ENCODE measurements at regions not wholly inside any gene's neighbourhood (a gene's known extent, or its start where the extent isn't known, plus 50 kb on each side); places are given as distances from the start of the nearest gene placed in this dataset.

DNA sequence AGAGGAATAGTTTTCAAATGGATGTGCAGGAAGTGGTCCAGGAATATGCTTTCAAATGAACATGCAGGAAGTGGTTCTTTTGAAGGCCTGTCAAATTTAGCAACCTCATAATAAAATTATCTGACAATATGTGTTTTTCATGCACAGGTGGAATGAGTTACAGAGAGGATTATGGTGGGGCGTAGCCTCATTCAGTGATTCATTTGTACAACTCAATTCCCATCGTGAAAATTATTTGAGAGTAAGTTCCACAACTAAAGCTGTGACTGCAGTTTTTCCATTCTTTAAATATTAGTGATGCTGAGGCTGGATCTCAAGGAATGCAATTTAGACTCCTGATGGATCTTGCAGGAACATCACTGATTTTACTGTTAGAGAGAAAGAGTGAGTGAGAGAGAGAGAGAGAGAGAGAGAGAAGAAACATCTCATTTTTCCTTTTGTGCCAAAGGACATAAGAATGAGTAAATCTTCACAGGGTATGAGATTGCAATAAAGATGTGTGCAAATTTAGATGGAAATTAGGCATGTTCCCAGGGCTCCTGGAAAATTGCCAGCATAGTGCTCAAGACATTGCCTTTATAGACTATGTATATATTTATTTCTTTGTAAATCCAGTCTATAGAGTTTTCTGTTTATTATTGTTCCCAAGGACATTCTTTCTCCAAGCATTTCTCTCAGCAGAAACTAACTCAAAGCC lies 394.9 kb upstream of the ZEB2 start:
- no peak overlapping the region for H3K27ac ChIP-seq (ENCODE audit: insufficient read length, low read depth, low read length)

More for the DNA sequence above, 394.9 kb upstream of the ZEB2 start:
- no peaks in the 10 kb centered on the region for H4K20me1 ChIP-seq (ENCODE audit: control insufficient read depth, insufficient read depth, insufficient read length)
- H4K8ac ChIP-seq (replicated peaks; ENCODE audit: insufficient read length, low read depth, low read length): no peak overlapping the region
- no peak overlapping the region for H3K56ac ChIP-seq (ENCODE audit: insufficient read length, low read depth, low read length)
- DNase-seq: no peak
- H3K9ac ChIP-seq (ENCODE audit: extremely low read depth, insufficient read length, low read length): no peak overlapping the region
- H4K91ac ChIP-seq (ENCODE audit: insufficient read length, low read depth, low read length): no peak overlapping the region
- H3K9me3 ChIP-seq (ENCODE audit: control insufficient read depth, low read depth, low read length): no peaks in the 10 kb centered on the region
- H3K4me3 Mint-ChIP-seq: no peak overlapping the region
- no peak overlapping the region for H2BK5ac ChIP-seq (ENCODE audit: insufficient read length, low read length)
- peaks cover 2 to 6% of the 10 kb centered on the region in 2 experiments for H3K4me1 Mint-ChIP-seq
- H3K14ac ChIP-seq (ENCODE audit: insufficient read depth, low read length): no peak overlapping the region
- no peak overlapping the region for H2BK20ac ChIP-seq (ENCODE audit: low read depth, low read length, poor library complexity, severe bottlenecking)
- H2BK15ac ChIP-seq (ENCODE audit: low read depth, low read length): no peak overlapping the region
- no peak overlapping the region for H3K18ac ChIP-seq (ENCODE audit: insufficient read length, low read depth, low read length)
- no peak overlapping the region for H2BK120ac ChIP-seq (ENCODE audit: low read depth, low read length, poor library complexity, severe bottlenecking)
- no peaks in the 10 kb centered on the region for H3K23me2 ChIP-seq (ENCODE audit: insufficient read length, low read depth, low read length, poor library complexity, severe bottlenecking)
- H4K5ac ChIP-seq (ENCODE audit: insufficient read length, low read depth, low read length): no peak overlapping the region
- H2AK5ac ChIP-seq (ENCODE audit: insufficient read length, low read length): no peak overlapping the region
- no peak overlapping the region for H3K4me2 ChIP-seq (ENCODE audit: insufficient read depth, insufficient read length, low read length)
- peaks cover 0 to 7% of the 10 kb centered on the region in 2 experiments; a peak in 1 of 5 replicates for H3K9me3 Mint-ChIP-seq
- no peak overlapping the region for H3K27ac Mint-ChIP-seq
- H3K27me3 Mint-ChIP-seq (ENCODE audit: low read depth): no peaks in the 10 kb centered on the region
- H2BK12ac ChIP-seq (ENCODE audit: insufficient read length, low read depth, low read length): no peak overlapping the region
- no peak overlapping the region for H3K23ac ChIP-seq (ENCODE audit: insufficient read length, low read depth, low read length)
- H3K36me3 Mint-ChIP-seq (ENCODE audit: insufficient read depth in 1 of 3, low read depth in 3 of 3): no peaks in the 10 kb centered on the region; a peak in 3 of 7 replicates
- no peaks in the 10 kb centered on the region for H3K79me2 ChIP-seq (ENCODE audit: insufficient read depth, low read length)
- no peaks in the 10 kb centered on the region for H3K79me1 ChIP-seq (ENCODE audit: insufficient read depth, low read depth, low read length, poor library complexity, severe bottlenecking)
- H3K4ac ChIP-seq (ENCODE audit: low read depth, low read length): no peak overlapping the region
- no peaks in the 10 kb centered on the region for H3K27me3 ChIP-seq (ENCODE audit: insufficient read depth, low read length)
- WGBS (ENCODE audit: extremely low coverage, insufficient read length, low lambda C conversion rate): no CpG with 5 or more reads among the region's 2 CpGs
- TF ChIP-seq, protein P1, sequence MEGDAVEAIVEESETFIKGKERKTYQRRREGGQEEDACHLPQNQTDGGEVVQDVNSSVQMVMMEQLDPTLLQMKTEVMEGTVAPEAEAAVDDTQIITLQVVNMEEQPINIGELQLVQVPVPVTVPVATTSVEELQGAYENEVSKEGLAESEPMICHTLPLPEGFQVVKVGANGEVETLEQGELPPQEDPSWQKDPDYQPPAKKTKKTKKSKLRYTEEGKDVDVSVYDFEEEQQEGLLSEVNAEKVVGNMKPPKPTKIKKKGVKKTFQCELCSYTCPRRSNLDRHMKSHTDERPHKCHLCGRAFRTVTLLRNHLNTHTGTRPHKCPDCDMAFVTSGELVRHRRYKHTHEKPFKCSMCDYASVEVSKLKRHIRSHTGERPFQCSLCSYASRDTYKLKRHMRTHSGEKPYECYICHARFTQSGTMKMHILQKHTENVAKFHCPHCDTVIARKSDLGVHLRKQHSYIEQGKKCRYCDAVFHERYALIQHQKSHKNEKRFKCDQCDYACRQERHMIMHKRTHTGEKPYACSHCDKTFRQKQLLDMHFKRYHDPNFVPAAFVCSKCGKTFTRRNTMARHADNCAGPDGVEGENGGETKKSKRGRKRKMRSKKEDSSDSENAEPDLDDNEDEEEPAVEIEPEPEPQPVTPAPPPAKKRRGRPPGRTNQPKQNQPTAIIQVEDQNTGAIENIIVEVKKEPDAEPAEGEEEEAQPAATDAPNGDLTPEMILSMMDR (conservative IDR thresholded peaks at IDR 0.05): no peak
- H2AFZ ChIP-seq (ENCODE audit: low read length): no peak overlapping the region
- H3K4me1 ChIP-seq (ENCODE audit: insufficient read depth, low read length): no peaks in the 10 kb centered on the region
- H3T11ph ChIP-seq (ENCODE audit: low read length): no peak overlapping the region
